ENCODE measurements at regions not wholly inside any gene's neighbourhood (a gene's known extent, or its start where the extent isn't known, plus 50 kb on each side); places are given as distances from the start of the nearest gene placed in this dataset.

GRCh38 chr6:14770040-14770439, 475.8 kb upstream of the JARID2 start:
- Histone ChIP-seq H3K4me1 (ENCODE audit: insufficient read depth) (no peaks in the 10 kb centered on the region), H3K4me2 (no peak overlapping the region), H3K9me3 (ENCODE audit: low read depth) (no peaks in the 10 kb centered on the region), H3K9me2 (replicated peaks; ENCODE audit: insufficient read depth) (no peaks in the 10 kb centered on the region), H3K79me2 (no peaks in the 10 kb centered on the region), H4K20me1 (ENCODE audit: insufficient read depth, poor library complexity, severe bottlenecking) (no peaks in the 10 kb centered on the region), H3K27me3 (no peaks in the 10 kb centered on the region), H3K4me3 (no peak overlapping the region), H3K27ac (no peak overlapping the region), H2AFZ (no peak overlapping the region), H3K36me3 (replicated peaks; ENCODE audit: insufficient read depth, low read depth) (no peaks in the 10 kb centered on the region)
- WGBS (ENCODE audit: low lambda C conversion rate, missing lambda C conversion rate), result 94% methylated on average over 3 of the region's 3 CpGs
- no peak for DNase-seq (ENCODE audit: low spot score)
- TF ChIP-seq EZH2 (IDR thresholded peaks at IDR 0.05; ENCODE audit: borderline replicate concordance) (no peak), CTCF (IDR thresholded peaks at IDR 0.05; ENCODE audit: poor library complexity) (no peak), EZH2phosphoT487 (IDR thresholded peaks at IDR 0.05; ENCODE audit: low read depth, severe bottlenecking, unreplicated experiment) (no peak)

- H3K4me2 ChIP-seq, result no peak overlapping the region
- H3K36me3 ChIP-seq (replicated peaks; ENCODE audit: insufficient read depth, low read depth), result no peaks in the 10 kb centered on the region
- no peaks in the 10 kb centered on the region for H4K20me1 ChIP-seq (ENCODE audit: insufficient read depth, poor library complexity, severe bottlenecking)
- 71% methylated on average over 6 of the region's 6 CpGs for WGBS (ENCODE audit: low lambda C conversion rate, missing lambda C conversion rate)
- no peak overlapping the region for H3K27ac ChIP-seq
- H3K9me3 ChIP-seq (ENCODE audit: low read depth), result no peaks in the 10 kb centered on the region
- no peaks in the 10 kb centered on the region for H3K27me3 ChIP-seq
- TF ChIP-seq EZH2 (IDR thresholded peaks at IDR 0.05; ENCODE audit: borderline replicate concordance), result no peak
- no peak for TF ChIP-seq EZH2phosphoT487 (IDR thresholded peaks at IDR 0.05; ENCODE audit: low read depth, severe bottlenecking, unreplicated experiment)
- no peak for TF ChIP-seq CTCF (IDR thresholded peaks at IDR 0.05; ENCODE audit: poor library complexity)
- DNase-seq (ENCODE audit: low spot score), result no peak
- H2AFZ ChIP-seq, result no peak overlapping the region
- no peak overlapping the region for H3K4me3 ChIP-seq
- no peaks in the 10 kb centered on the region for H3K79me2 ChIP-seq
- no peaks in the 10 kb centered on the region for H3K9me2 ChIP-seq (replicated peaks; ENCODE audit: insufficient read depth)
- no peaks in the 10 kb centered on the region for H3K4me1 ChIP-seq (ENCODE audit: insufficient read depth)
These were observed 475.3 kb upstream of the JARID2 start for GRCh38 chr6:14770572-14770971.

- Histone ChIP-seq H3K27ac (no peak overlapping the region), H3K9me2 (replicated peaks; ENCODE audit: insufficient read depth) (no peaks in the 10 kb centered on the region), H4K20me1 (ENCODE audit: insufficient read depth, poor library complexity, severe bottlenecking) (no peaks in the 10 kb centered on the region), H3K36me3 (replicated peaks; ENCODE audit: insufficient read depth, low read depth) (no peaks in the 10 kb centered on the region), H2AFZ (no peak overlapping the region), H3K4me3 (no peak overlapping the region), H3K9me3 (ENCODE audit: low read depth) (no peaks in the 10 kb centered on the region), H3K4me1 (ENCODE audit: insufficient read depth) (no peaks in the 10 kb centered on the region), H3K4me2 (no peak overlapping the region), H3K27me3 (no peaks in the 10 kb centered on the region), H3K79me2 (no peaks in the 10 kb centered on the region)
- WGBS (ENCODE audit: low lambda C conversion rate, missing lambda C conversion rate), result 77% methylated on average over 3 of the region's 3 CpGs
- DNase-seq (ENCODE audit: low spot score), result no peak
- TF ChIP-seq EZH2phosphoT487 (IDR thresholded peaks at IDR 0.05; ENCODE audit: low read depth, severe bottlenecking, unreplicated experiment) (no peak), CTCF (IDR thresholded peaks at IDR 0.05; ENCODE audit: poor library complexity) (no peak), EZH2 (IDR thresholded peaks at IDR 0.05; ENCODE audit: borderline replicate concordance) (no peak)
These were observed 474.9 kb upstream of the JARID2 start for GRCh38 chr6:14771016-14771415.

GRCh38 chr6:14772188-14772587, 473.7 kb upstream of the JARID2 start:
- H3K9me2 ChIP-seq (replicated peaks; ENCODE audit: insufficient read depth), result no peaks in the 10 kb centered on the region
- H4K20me1 ChIP-seq (ENCODE audit: insufficient read depth, poor library complexity, severe bottlenecking), result no peaks in the 10 kb centered on the region
- H3K79me2 ChIP-seq, result no peaks in the 10 kb centered on the region
- no peak overlapping the region for H3K4me3 ChIP-seq
- 81% methylated on average over 7 of the region's 7 CpGs for WGBS (ENCODE audit: low lambda C conversion rate, missing lambda C conversion rate)
- H3K9me3 ChIP-seq (ENCODE audit: low read depth), result no peaks in the 10 kb centered on the region
- no peak overlapping the region for H3K4me2 ChIP-seq
- no peak for TF ChIP-seq EZH2phosphoT487 (IDR thresholded peaks at IDR 0.05; ENCODE audit: low read depth, severe bottlenecking, unreplicated experiment)
- TF ChIP-seq EZH2 (IDR thresholded peaks at IDR 0.05; ENCODE audit: borderline replicate concordance), result no peak
- DNase-seq (ENCODE audit: low spot score), result no peak
- H3K4me1 ChIP-seq (ENCODE audit: insufficient read depth), result no peaks in the 10 kb centered on the region
- no peak overlapping the region for H3K27ac ChIP-seq
- no peak overlapping the region for H2AFZ ChIP-seq
- no peaks in the 10 kb centered on the region for H3K36me3 ChIP-seq (replicated peaks; ENCODE audit: insufficient read depth, low read depth)
- H3K27me3 ChIP-seq, result no peaks in the 10 kb centered on the region
